ENCODE measurements at regions not wholly inside any gene's neighbourhood (a gene's known extent, or its start where the extent isn't known, plus 50 kb on each side); places are given as distances from the start of the nearest gene placed in this dataset.

- CTCF ChIA-PET, result no interaction called here
- no peak for TF ChIP-seq CTCF (IDR thresholded peaks at IDR 0.05; ENCODE audit: unreplicated experiment)
- peaks cover 97% of the 10 kb centered on the region for H3K27me3 Mint-ChIP-seq (ENCODE audit: unreplicated experiment)
- no peak overlapping the region for H3K27ac Mint-ChIP-seq (ENCODE audit: unreplicated experiment)
- no peak for DNase-seq
- no peak overlapping the region for H3K4me3 Mint-ChIP-seq (ENCODE audit: low read depth, unreplicated experiment)
- intact Hi-C loops (cut with micrococcal nuclease; ENCODE audit: unreplicated experiment), result no loop called here
- H3K4me1 Mint-ChIP-seq (ENCODE audit: low read depth, unreplicated experiment), result no peaks in the 10 kb centered on the region
- BruUV-seq (replicated peaks), result no TSS peak
- no peaks in the 10 kb centered on the region for H3K9me3 Mint-ChIP-seq (ENCODE audit: low read depth, unreplicated experiment)
- no peaks in the 10 kb centered on the region for H3K36me3 Mint-ChIP-seq (ENCODE audit: insufficient read depth, unreplicated experiment)
These were observed 72.5 kb upstream of the SHISAL1 start for GRCh38 chr22:44385296-44385610.

- Mint-ChIP-seq H3K4me3 (ENCODE audit: low read depth, unreplicated experiment) (no peak overlapping the region), H3K27ac (ENCODE audit: unreplicated experiment) (no peak overlapping the region), H3K27me3 (ENCODE audit: unreplicated experiment) (peaks cover 97% of the 10 kb centered on the region), H3K36me3 (ENCODE audit: insufficient read depth, unreplicated experiment) (no peaks in the 10 kb centered on the region), H3K9me3 (ENCODE audit: low read depth, unreplicated experiment) (no peaks in the 10 kb centered on the region), H3K4me1 (ENCODE audit: low read depth, unreplicated experiment) (no peaks in the 10 kb centered on the region)
- DNase-seq, result no peak
- BruUV-seq (replicated peaks), result no TSS peak
- CTCF ChIA-PET, result interaction anchor here (0.7 kb wide), 2 partner anchors 182 to 439 kb away, joined by 5 to 10 read pairs; no protein-coding TSS in a partner anchor
- TF ChIP-seq CTCF (IDR thresholded peaks at IDR 0.05; ENCODE audit: unreplicated experiment), result no peak
- intact Hi-C loops (cut with micrococcal nuclease; ENCODE audit: unreplicated experiment), result no loop called here
These were observed 72.0 kb upstream of the SHISAL1 start for GRCh38 chr22:44384563-44385295.

- H3K4me1 Mint-ChIP-seq (ENCODE audit: low read depth, unreplicated experiment), result no peaks in the 10 kb centered on the region
- intact Hi-C loops (cut with micrococcal nuclease; ENCODE audit: unreplicated experiment), result no loop called here
- CTCF ChIA-PET, result interaction anchor here (0.6 to 0.7 kb wide), 3 partner anchors 173 to 438 kb away, joined by 3 to 10 read pairs (median 5); no protein-coding TSS in a partner anchor
- H3K27me3 Mint-ChIP-seq (ENCODE audit: unreplicated experiment), result peaks cover 100% of the 10 kb centered on the region
- BruUV-seq (replicated peaks), result no TSS peak
- H3K36me3 Mint-ChIP-seq (ENCODE audit: insufficient read depth, unreplicated experiment), result no peaks in the 10 kb centered on the region
- no peak overlapping the region for H3K27ac Mint-ChIP-seq (ENCODE audit: unreplicated experiment)
- no peaks in the 10 kb centered on the region for H3K9me3 Mint-ChIP-seq (ENCODE audit: low read depth, unreplicated experiment)
- TF ChIP-seq CTCF (IDR thresholded peaks at IDR 0.05; ENCODE audit: unreplicated experiment), result no peak
- no peak for DNase-seq
- no peak overlapping the region for H3K4me3 Mint-ChIP-seq (ENCODE audit: low read depth, unreplicated experiment)
These were observed 71.2 kb upstream of the SHISAL1 start for GRCh38 chr22:44383652-44384562.

GRCh38 chr22:44383064-44383575 is 70.4 kb upstream of the SHISAL1 start:
- H3K4me3 Mint-ChIP-seq (ENCODE audit: low read depth, unreplicated experiment), result no peak overlapping the region
- intact Hi-C loops (cut with micrococcal nuclease; ENCODE audit: unreplicated experiment), result no loop called here
- no peak for TF ChIP-seq CTCF (IDR thresholded peaks at IDR 0.05; ENCODE audit: unreplicated experiment)
- DNase-seq, result no peak
- CTCF ChIA-PET, result no interaction called here
- H3K27me3 Mint-ChIP-seq (ENCODE audit: unreplicated experiment), result peaks cover 100% of the 10 kb centered on the region
- no peaks in the 10 kb centered on the region for H3K9me3 Mint-ChIP-seq (ENCODE audit: low read depth, unreplicated experiment)
- no peaks in the 10 kb centered on the region for H3K4me1 Mint-ChIP-seq (ENCODE audit: low read depth, unreplicated experiment)
- no peak overlapping the region for H3K27ac Mint-ChIP-seq (ENCODE audit: unreplicated experiment)
- no TSS peak for BruUV-seq (replicated peaks)
- no peaks in the 10 kb centered on the region for H3K36me3 Mint-ChIP-seq (ENCODE audit: insufficient read depth, unreplicated experiment)

All from Calu3 (cell line).